ENCODE measurements at regions not wholly inside any gene's neighbourhood (a gene's known extent, or its start where the extent isn't known, plus 50 kb on each side); places are given as distances from the start of the nearest gene placed in this dataset.

DNA sequence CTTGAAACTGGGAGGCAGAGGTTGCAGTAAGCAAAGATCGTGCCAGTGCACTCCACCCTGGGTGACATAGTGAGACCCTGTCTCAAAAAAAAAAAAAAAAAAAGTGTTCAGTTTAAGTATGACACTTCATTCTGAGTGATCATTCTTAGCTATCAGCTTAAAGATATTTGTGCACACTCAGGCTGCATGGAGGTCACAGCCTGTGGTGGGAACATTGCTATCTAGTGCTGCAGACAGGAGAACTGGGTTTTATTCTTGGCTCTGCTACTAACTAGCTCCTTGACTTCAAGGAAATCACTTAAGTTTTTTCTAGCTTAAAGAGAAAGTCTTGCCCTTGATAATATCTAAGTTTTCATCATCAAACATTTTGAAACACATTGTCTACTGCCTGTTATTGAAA, 391.3 kb upstream of the CDH7 start:
- TF ChIP-seq, protein P1, sequence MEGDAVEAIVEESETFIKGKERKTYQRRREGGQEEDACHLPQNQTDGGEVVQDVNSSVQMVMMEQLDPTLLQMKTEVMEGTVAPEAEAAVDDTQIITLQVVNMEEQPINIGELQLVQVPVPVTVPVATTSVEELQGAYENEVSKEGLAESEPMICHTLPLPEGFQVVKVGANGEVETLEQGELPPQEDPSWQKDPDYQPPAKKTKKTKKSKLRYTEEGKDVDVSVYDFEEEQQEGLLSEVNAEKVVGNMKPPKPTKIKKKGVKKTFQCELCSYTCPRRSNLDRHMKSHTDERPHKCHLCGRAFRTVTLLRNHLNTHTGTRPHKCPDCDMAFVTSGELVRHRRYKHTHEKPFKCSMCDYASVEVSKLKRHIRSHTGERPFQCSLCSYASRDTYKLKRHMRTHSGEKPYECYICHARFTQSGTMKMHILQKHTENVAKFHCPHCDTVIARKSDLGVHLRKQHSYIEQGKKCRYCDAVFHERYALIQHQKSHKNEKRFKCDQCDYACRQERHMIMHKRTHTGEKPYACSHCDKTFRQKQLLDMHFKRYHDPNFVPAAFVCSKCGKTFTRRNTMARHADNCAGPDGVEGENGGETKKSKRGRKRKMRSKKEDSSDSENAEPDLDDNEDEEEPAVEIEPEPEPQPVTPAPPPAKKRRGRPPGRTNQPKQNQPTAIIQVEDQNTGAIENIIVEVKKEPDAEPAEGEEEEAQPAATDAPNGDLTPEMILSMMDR (IDR thresholded peaks at IDR 0.05): no peak
- no peak for TF ChIP-seq POLR2A (IDR thresholded peaks at IDR 0.05)
